HEK293 (cell line): ENCODE measurements at regions not wholly inside any gene's neighbourhood (a gene's known extent, or its start where the extent isn't known, plus 50 kb on each side); places are given as distances from the start of the nearest gene placed in this dataset.
"Not testable (repeated sequence)": the region's sequence is repeated elsewhere in the genome, so short reads cannot be mapped to it uniquely, and the experiment has no call there.

Experiments
- CTCF ChIA-PET: fragments of 350-600 bp; formaldehyde crosslinking; extraction: SDS; loops from one replicate; lab custom pipeline; 2021; ENCODE audit warnings: antibody characterized with exemption; lab: Yijun Ruan, JAX
- POLR2A ChIA-PET: fragments of 300-600 bp; formaldehyde crosslinking; extraction: SDS; loops from one replicate; lab custom pipeline; 2020; ENCODE audit warnings: antibody characterized with exemption, inconsistent platforms; lab: Yijun Ruan, JAX
- H3K27ac ChIP-seq: fragments of 200-500 bp; sonication (Bioruptor generic); 2 replicates; pipeline ENCODE4 v1.5.1; 2014; ENCODE audit warnings: low read depth, low read length, control low read depth, inconsistent platforms; ENCODE audit errors: extremely low read depth
- H3K36me3 ChIP-seq, 2 experiments: fragments of 200-500 bp in 1 of 2; sonication (Bioruptor generic) in 1 of 2; 1 replicate in 1 of 2; 2 replicates in 1 of 2; pipeline ENCODE4 v1.5.1; 2014 to 2017; ENCODE audit warnings: inconsistent platforms in 2 of 2, low read length in 2 of 2; ENCODE audit not compliant: control insufficient read depth in 2 of 2, insufficient read depth in 1 of 2
- H3K4me1 ChIP-seq: fragments of 200-500 bp; sonication (Bioruptor generic); 2 replicates; pipeline ENCODE4 v1.5.1; 2014; ENCODE audit warnings: mild to moderate bottlenecking, low read length, inconsistent platforms; ENCODE audit not compliant: control insufficient read depth, insufficient read depth
- H3K4me3 ChIP-seq: 2 replicates; pipeline ENCODE4 v1.5.1; 2011; ENCODE audit warnings: low read depth, mild to moderate bottlenecking, control low read depth, low read length, moderate library complexity
- H3K9me3 ChIP-seq: fragments of 200-500 bp; sonication (Bioruptor generic); 2 replicates; pipeline ENCODE4 v1.5.1; 2014; ENCODE audit warnings: low read depth, low read length, inconsistent platforms; ENCODE audit not compliant: control insufficient read depth, insufficient read depth
- KLF16 ChIP-seq: fragments of 450-650 bp; formaldehyde crosslinking; IDR thresholded peaks from 2 replicates; pipeline ENCODE4 v1.5.1; 2017; ENCODE audit warnings: missing biosample characterization, missing genetic modification characterization
- KLF7 ChIP-seq: fragments of 450-650 bp; formaldehyde crosslinking; IDR thresholded peaks from 2 replicates; pipeline ENCODE4 v1.5.1; 2016; ENCODE audit warnings: missing biosample characterization, missing genetic modification characterization, borderline replicate concordance
- KLF9 ChIP-seq: fragments of 450-650 bp; formaldehyde crosslinking; IDR thresholded peaks from 2 replicates; pipeline ENCODE4 v1.5.1; 2016; ENCODE audit warnings: missing biosample characterization, missing genetic modification characterization, low read depth
- MZF1 ChIP-seq: fragments of 450-650 bp; formaldehyde crosslinking; IDR thresholded peaks from 2 replicates; pipeline ENCODE4 v1.5.1; 2017; ENCODE audit warnings: missing biosample characterization, missing genetic modification characterization, borderline replicate concordance
- REPIN1 ChIP-seq: fragments of 450-650 bp; formaldehyde crosslinking; IDR thresholded peaks from 2 replicates; pipeline ENCODE4 v1.5.1; 2017; ENCODE audit warnings: missing biosample characterization, missing genetic modification characterization, low read depth
- SCRT1 ChIP-seq: fragments of 450-650 bp; formaldehyde crosslinking; IDR thresholded peaks from 2 replicates; pipeline ENCODE4 v1.5.1; 2016; ENCODE audit warnings: missing biosample characterization, missing genetic modification characterization, borderline replicate concordance
- ZFHX2 ChIP-seq: fragments of 450-650 bp; formaldehyde crosslinking; conservative IDR thresholded peaks from 2 replicates; pipeline ENCODE4 v1.5.1; 2016; ENCODE audit warnings: missing biosample characterization, missing genetic modification characterization
- ZNF132 ChIP-seq: fragments of 450-650 bp; formaldehyde crosslinking; IDR thresholded peaks from 2 replicates; pipeline ENCODE4 v1.5.1; 2017; ENCODE audit warnings: missing biosample characterization, missing genetic modification characterization, borderline replicate concordance
- ZNF140 ChIP-seq: fragments of 450-650 bp; formaldehyde crosslinking; IDR thresholded peaks from 2 replicates; pipeline ENCODE4 v1.5.1; 2016; ENCODE audit warnings: missing biosample characterization, missing genetic modification characterization
- ZNF146 ChIP-seq: fragments of 450-650 bp; formaldehyde crosslinking; IDR thresholded peaks from 2 replicates; pipeline ENCODE4 v1.5.1; 2016; ENCODE audit warnings: missing biosample characterization, missing genetic modification characterization
- ZNF174 ChIP-seq: fragments of 450-650 bp; formaldehyde crosslinking; IDR thresholded peaks from 2 replicates; pipeline ENCODE4 v1.5.0; 2017; ENCODE audit warnings: missing biosample characterization, mild to moderate bottlenecking, missing genetic modification characterization
- ZNF248 ChIP-seq: fragments of 450-650 bp; formaldehyde crosslinking; IDR thresholded peaks from 2 replicates; pipeline ENCODE4 v1.5.1; 2017; ENCODE audit warnings: missing biosample characterization, missing genetic modification characterization
- ZNF292 ChIP-seq: fragments of 450-650 bp; formaldehyde crosslinking; IDR thresholded peaks from 2 replicates; pipeline ENCODE4 v1.5.1; 2016; ENCODE audit warnings: low read depth, missing biosample characterization, missing genetic modification characterization, borderline replicate concordance
- ZNF610 ChIP-seq: fragments of 450-650 bp; formaldehyde crosslinking; IDR thresholded peaks from 2 replicates; pipeline ENCODE4 v1.5.1; 2016; ENCODE audit warnings: missing biosample characterization, missing genetic modification characterization, borderline replicate concordance
- ZNF621 ChIP-seq: fragments of 450-650 bp; formaldehyde crosslinking; IDR thresholded peaks from 2 replicates; pipeline ENCODE4 v1.5.1; 2017; ENCODE audit warnings: missing biosample characterization, missing genetic modification characterization
- ZNF707 ChIP-seq: fragments of 450-650 bp; formaldehyde crosslinking; IDR thresholded peaks from 2 replicates; pipeline ENCODE4 v1.5.1; 2016; ENCODE audit warnings: missing biosample characterization, missing genetic modification characterization
- ZNF837 ChIP-seq: fragments of 450-650 bp; formaldehyde crosslinking; IDR thresholded peaks from 2 replicates; pipeline ENCODE4 v1.5.1; 2016; ENCODE audit warnings: missing biosample characterization, missing genetic modification characterization
- TF ChIP-seq, protein P1 (sequence below): fragments of 450-650 bp; formaldehyde crosslinking; IDR thresholded peaks from 2 replicates; pipeline ENCODE4 v1.5.1; 2016; ENCODE audit warnings: missing biosample characterization, missing genetic modification characterization, borderline replicate concordance
- TF ChIP-seq, protein P2 (sequence below): fragments of 450-650 bp; formaldehyde crosslinking; IDR thresholded peaks from 2 replicates; pipeline ENCODE4 v1.5.1; 2017; ENCODE audit warnings: missing biosample characterization, missing genetic modification characterization

DNA sequence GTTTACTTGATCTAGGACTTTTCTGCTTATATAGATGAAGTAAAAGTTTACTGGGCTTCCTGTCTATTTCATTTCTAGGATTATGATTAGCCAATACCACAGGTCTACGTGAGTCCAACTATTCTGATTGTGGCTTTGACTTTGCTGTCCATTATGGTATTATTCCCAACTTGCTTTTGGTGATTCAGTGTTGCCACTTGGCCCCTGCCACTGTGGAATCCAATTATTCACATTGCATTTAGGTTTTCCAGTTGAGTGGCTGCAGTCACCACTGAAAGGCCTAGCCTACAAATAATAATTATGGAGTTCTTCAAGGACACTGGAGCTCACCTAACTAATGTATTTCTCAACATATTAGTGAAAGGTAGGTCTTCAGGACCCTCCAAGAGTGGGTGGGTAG, 574.3 kb upstream of the USP24 start (continued):
- TF ChIP-seq, protein P1, sequence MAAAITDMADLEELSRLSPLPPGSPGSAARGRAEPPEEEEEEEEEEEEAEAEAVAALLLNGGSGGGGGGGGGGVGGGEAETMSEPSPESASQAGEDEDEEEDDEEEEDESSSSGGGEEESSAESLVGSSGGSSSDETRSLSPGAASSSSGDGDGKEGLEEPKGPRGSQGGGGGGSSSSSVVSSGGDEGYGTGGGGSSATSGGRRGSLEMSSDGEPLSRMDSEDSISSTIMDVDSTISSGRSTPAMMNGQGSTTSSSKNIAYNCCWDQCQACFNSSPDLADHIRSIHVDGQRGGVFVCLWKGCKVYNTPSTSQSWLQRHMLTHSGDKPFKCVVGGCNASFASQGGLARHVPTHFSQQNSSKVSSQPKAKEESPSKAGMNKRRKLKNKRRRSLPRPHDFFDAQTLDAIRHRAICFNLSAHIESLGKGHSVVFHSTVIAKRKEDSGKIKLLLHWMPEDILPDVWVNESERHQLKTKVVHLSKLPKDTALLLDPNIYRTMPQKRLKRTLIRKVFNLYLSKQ (tag by site-specific recombination): no peak
- no peak for TF ChIP-seq ZNF707 (tag by site-specific recombination)
- TF ChIP-seq, all 188 proteins: peak for 0

DNA sequence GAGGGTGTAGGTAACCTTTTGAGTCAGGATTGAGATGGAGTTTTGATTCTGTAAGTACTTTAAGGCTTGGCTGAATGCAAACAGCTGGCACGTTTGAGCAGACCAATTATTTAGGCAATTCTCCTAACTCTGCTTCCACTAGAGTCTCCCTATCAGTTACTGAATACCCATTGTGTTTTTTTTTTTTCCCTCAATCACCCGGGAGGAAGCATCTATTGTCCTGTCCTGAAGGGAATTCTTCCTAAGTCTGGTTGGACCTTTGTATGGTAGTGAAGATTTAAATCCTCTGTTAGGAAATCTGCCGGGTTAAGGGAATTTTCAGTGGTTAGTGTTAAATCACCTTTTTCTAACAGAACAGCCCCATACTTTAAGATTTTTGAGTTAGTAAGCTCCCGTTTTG, 571.2 kb upstream of the USP24 start:
- H3K9me3 ChIP-seq: no peaks in the 10 kb centered on the region
- no peaks in the 10 kb centered on the region; the same call in 1 of the 2 replicates for H3K4me1 ChIP-seq
- no peak overlapping the region for H3K4me3 ChIP-seq
- ChIA-PET POLR2A (no interaction called here), CTCF (no interaction called here)
- H3K36me3 ChIP-seq: no peaks in the 10 kb centered on the region
- H3K27ac ChIP-seq: no peak overlapping the region
- TF ChIP-seq KLF9 (tag by site-specific recombination) (no peak), ZFHX2 (tag by site-specific recombination) (no peak), SCRT1 (tag by site-specific recombination) (no peak), MZF1 (tag by site-specific recombination) (no peak), ZNF837 (tag by site-specific recombination) (no peak), ZNF174 (no peak), ZNF140 (tag by site-specific recombination) (no peak), REPIN1 (no peak), ZNF621 (tag by site-specific recombination) (no peak), KLF16 (tag by site-specific recombination) (no peak), ZNF146 (tag by site-specific recombination) (no peak), ZNF248 (tag by site-specific recombination) (no peak), ZNF132 (tag by site-specific recombination) (no peak), ZNF610 (tag by site-specific recombination) (no peak), ZNF292 (tag by site-specific recombination) (no peak), KLF7 (no peak)
- TF ChIP-seq, protein P1 (tag by site-specific recombination): no peak
- TF ChIP-seq, protein P2, sequence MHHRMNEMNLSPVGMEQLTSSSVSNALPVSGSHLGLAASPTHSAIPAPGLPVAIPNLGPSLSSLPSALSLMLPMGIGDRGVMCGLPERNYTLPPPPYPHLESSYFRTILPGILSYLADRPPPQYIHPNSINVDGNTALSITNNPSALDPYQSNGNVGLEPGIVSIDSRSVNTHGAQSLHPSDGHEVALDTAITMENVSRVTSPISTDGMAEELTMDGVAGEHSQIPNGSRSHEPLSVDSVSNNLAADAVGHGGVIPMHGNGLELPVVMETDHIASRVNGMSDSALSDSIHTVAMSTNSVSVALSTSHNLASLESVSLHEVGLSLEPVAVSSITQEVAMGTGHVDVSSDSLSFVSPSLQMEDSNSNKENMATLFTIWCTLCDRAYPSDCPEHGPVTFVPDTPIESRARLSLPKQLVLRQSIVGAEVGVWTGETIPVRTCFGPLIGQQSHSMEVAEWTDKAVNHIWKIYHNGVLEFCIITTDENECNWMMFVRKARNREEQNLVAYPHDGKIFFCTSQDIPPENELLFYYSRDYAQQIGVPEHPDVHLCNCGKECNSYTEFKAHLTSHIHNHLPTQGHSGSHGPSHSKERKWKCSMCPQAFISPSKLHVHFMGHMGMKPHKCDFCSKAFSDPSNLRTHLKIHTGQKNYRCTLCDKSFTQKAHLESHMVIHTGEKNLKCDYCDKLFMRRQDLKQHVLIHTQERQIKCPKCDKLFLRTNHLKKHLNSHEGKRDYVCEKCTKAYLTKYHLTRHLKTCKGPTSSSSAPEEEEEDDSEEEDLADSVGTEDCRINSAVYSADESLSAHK (tag by site-specific recombination): no peak
- TF ChIP-seq, all 188 proteins: peak for 0

DNA sequence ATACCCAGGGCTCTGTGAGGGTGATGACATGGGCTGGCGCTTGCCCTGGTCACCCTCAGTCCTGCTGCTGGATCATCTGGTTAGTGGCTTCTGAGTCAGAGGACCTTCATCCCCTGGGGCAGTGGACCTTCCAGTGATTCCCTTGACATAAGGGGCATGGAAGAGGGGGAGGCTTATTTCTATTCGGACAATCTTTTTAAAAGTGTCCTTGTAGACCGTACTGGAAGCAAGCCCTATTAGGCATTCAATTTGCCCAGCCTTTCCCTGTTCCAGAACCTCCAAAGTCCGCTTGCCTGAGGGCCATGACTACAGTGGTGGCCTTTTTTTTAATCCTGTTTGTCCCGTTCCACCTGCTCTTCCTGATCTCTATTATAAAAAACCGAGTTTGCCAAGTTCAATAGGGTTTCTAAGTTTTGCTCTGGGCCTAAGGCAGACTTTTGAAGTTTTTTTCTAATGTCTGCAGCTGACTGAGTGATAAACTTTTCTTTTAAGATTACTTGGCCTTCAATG, 569.8 kb upstream of the USP24 start:
- H3K27ac ChIP-seq, CTCF ChIA-PET, H3K9me3 ChIP-seq, H3K36me3 ChIP-seq, H3K4me1 ChIP-seq, POLR2A ChIA-PET, H3K4me3 ChIP-seq: not testable (repeated sequence)
